K562 (cell line): ENCODE measurements at regions not wholly inside any gene's neighbourhood (a gene's known extent, or its start where the extent isn't known, plus 50 kb on each side); places are given as distances from the start of the nearest gene placed in this dataset.

Source experiments
- CTCF ChIP-seq, 3 experiments: IDR thresholded peaks in 2 of 3; conservative IDR thresholded peaks in 1 of 3; 2 replicates each; pipeline ENCODE4 v1.5.1; 2011 to 2012; ENCODE audit warnings: low read length in 3 of 3, mild to moderate bottlenecking in 3 of 3, control low read depth in 2 of 3, improper control_type of control experiment in 1 of 3, inconsistent platforms in 1 of 3, low read depth in 1 of 3, mixed read lengths in 1 of 3, moderate library complexity in 1 of 3; ENCODE audit not compliant: insufficient read depth in 2 of 3
- FOS ChIP-seq: IDR thresholded peaks from 3 replicates; pipeline ENCODE4 v1.6.1; 2011; ENCODE audit not compliant: insufficient read length; ENCODE audit errors: extremely low read depth
- FOXJ3 ChIP-seq: sonication (generic); formaldehyde crosslinking; IDR thresholded peaks from 2 replicates; pipeline ENCODE4 v1.4.0; 2020; ENCODE audit warnings: mild to moderate bottlenecking, missing genetic modification reagents
- JUND ChIP-seq, 2 experiments: IDR thresholded peaks; 2 replicates in 1 of 2; 3 replicates in 1 of 2; pipeline ENCODE4 v1.6.1; 2011; ENCODE audit warnings: borderline replicate concordance in 2 of 2, low read depth in 2 of 2, low read length in 2 of 2, improper control_type of control experiment in 1 of 2, missing biosample characterization in 1 of 2, missing genetic modification characterization in 1 of 2, missing genetic modification reagents in 1 of 2
- MYC ChIP-seq, 2 experiments: fragments of 250-450 bp in 1 of 2; sonication (Bioruptor Pico) in 1 of 2; IDR thresholded peaks; 2 replicates each; pipeline versions ENCODE4 v1.5.1 to v1.6.1; 2012 to 2021; ENCODE audit warnings: low read depth in 2 of 2, borderline replicate concordance in 1 of 2, improper control_type of control experiment in 1 of 2, low read length in 1 of 2, mild to moderate bottlenecking in 1 of 2, moderate library complexity in 1 of 2
- ZFP36 ChIP-seq: fragments of 150-350 bp; IDR thresholded peaks from 2 replicates; pipeline ENCODE4 v1.6.1; 2018; ENCODE audit warnings: low read length, low read depth; ENCODE audit not compliant: partially characterized antibody

DNA sequence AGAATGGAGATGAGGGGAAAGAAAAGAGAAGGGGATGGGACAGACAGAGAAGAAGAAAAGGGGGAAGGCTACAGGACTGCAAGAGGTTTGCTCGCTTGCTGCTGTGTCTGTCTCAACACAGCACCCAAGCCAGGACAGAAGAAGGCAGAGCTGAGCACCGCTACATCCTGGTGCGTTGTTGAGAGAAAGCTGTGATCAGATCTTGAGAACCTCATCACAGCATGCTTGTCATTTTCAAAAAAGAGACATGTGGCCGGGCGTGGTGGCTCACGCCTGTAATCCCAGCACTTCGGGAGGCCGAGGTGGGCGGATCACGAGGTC, 110.9 kb downstream of the NXNL2 start:
- TF ChIP-seq ZFP36, result no peak
- no peak for TF ChIP-seq CTCF (IDR thresholded peaks at IDR 0.05 in 2 of 3, conservative IDR thresholded peaks at IDR 0.05 in 1 of 3; ENCODE audit: insufficient read depth in 2 of 3, low read depth in 1 of 3, low read length in 3 of 3)
- TF ChIP-seq FOXJ3, result no peak
- no peak for TF ChIP-seq JUND (IDR thresholded peaks at IDR 0.05; ENCODE audit: borderline replicate concordance, low read depth, low read length)
- TF ChIP-seq JUND (tag; IDR thresholded peaks at IDR 0.05; ENCODE audit: borderline replicate concordance, low read depth, low read length), result no peak
- no peak for TF ChIP-seq MYC (IDR thresholded peaks at IDR 0.05; ENCODE audit: low read depth, low read length)
- TF ChIP-seq MYC (CRISPR knock-in tag; IDR thresholded peaks at IDR 0.05; ENCODE audit: borderline replicate concordance, low read depth), result no peak
- no peak for TF ChIP-seq FOS
